Smooth muscle cell (in vitro differentiated cells): ENCODE measurements at regions not wholly inside any gene's neighbourhood (a gene's known extent, or its start where the extent isn't known, plus 50 kb on each side); places are given as distances from the start of the nearest gene placed in this dataset.
"Not testable (repeated sequence)": the region's sequence is repeated elsewhere in the genome, so short reads cannot be mapped to it uniquely, and the experiment has no call there.

Experiments
- DNase-seq: peaks from one replicate; lab custom pipeline; 2025; ENCODE audit not compliant: unreplicated experiment; lab: John Stamatoyannopoulos, UW
- H2AFZ ChIP-seq: fragments of 200-600 bp; sonication (generic); 2 replicates; pipeline ENCODE4 v1.6.0; 2016; ENCODE audit warnings: antibody characterized with exemption, low read depth, mild to moderate bottlenecking
- H3F3A ChIP-seq: fragments of 200-600 bp; sonication (generic); 2 replicates; pipeline ENCODE4 v1.6.0; 2017; ENCODE audit warnings: antibody characterized with exemption, low read depth
- H3K27ac ChIP-seq: fragments of 200-600 bp; sonication (generic); 2 replicates; pipeline ENCODE4 v1.5.1; 2016; ENCODE audit warnings: low read depth, mild to moderate bottlenecking
- H3K27me3 ChIP-seq: fragments of 200-600 bp; sonication (generic); 2 replicates; pipeline ENCODE4 v1.6.1; 2016; ENCODE audit warnings: low read depth, mild to moderate bottlenecking
- H3K36me3 ChIP-seq: fragments of 200-600 bp; sonication (generic); 2 replicates; pipeline ENCODE4 v1.5.1; 2016; ENCODE audit warnings: low read depth
- H3K4me1 ChIP-seq: fragments of 200-600 bp; sonication (generic); 2 replicates; pipeline ENCODE4 v1.5.1; 2016; ENCODE audit warnings: low read depth
- H3K4me2 ChIP-seq: fragments of 200-600 bp; sonication (generic); 2 replicates; pipeline ENCODE4 v1.6.0; 2016; ENCODE audit warnings: mild to moderate bottlenecking
- H3K4me3 ChIP-seq: fragments of 200-600 bp; sonication (generic); 2 replicates; pipeline ENCODE4 v1.5.1; 2016; ENCODE audit warnings: mild to moderate bottlenecking
- H3K79me2 ChIP-seq: fragments of 200-600 bp; sonication (generic); 2 replicates; pipeline ENCODE4 v1.6.0; 2016; ENCODE audit warnings: low read depth, mild to moderate bottlenecking
- H3K9ac ChIP-seq: fragments of 200-600 bp; sonication (generic); 2 replicates; pipeline ENCODE4 v1.6.0; 2016; ENCODE audit warnings: low read depth
- H3K9me3 ChIP-seq: fragments of 200-600 bp; sonication (generic); replicated peaks from 2 replicates; pipeline ENCODE4 v1.5.1; 2016; ENCODE audit warnings: low read depth
- H4K20me1 ChIP-seq: fragments of 200-600 bp; sonication (generic); 2 replicates; pipeline ENCODE4 v1.6.0; 2016; ENCODE audit warnings: low read depth
- WGBS: methylation state at CpG from one replicate; pipeline ENCODE4 v1.1.7; 2016; ENCODE audit warnings: low lambda C conversion rate; 5-methylcytosine and 5-hydroxymethylcytosine counted together
- TF ChIP-seq, protein P1 (sequence below): fragments of 200-600 bp; sonication (generic); IDR thresholded peaks from 2 replicates; pipeline ENCODE4 v1.5.1; 2017; ENCODE audit warnings: borderline replicate concordance, mild to moderate bottlenecking, antibody characterized with exemption; ENCODE audit not compliant: insufficient read depth, poor library complexity, severe bottlenecking

DNA sequence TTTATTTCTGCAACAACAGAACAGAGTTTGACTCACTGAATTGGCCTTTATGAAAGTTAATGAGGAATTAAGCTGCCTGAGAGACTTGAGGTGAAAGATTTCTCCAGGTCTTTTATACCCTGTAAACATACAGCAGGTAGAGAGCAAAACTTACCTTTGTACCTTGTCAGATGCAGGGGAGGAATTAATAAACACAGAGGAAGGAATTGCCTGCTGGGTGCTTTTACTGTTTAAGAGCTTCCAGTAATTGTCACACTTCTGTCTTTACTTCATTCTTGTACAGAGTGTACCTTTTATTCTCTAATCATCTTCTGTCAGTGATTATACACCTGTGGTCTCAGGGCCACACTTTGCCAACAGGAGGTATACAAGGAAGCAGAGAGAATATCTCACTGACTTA is 94.0 kb upstream of the GRIN3A start:
- H3K9ac ChIP-seq, result no peak overlapping the region

GRCh38 chr9:101821450-101821849 is 83.0 kb upstream of the GRIN3A start:
- H3K9ac ChIP-seq, DNase-seq, H3K36me3 ChIP-seq: not testable (repeated sequence)

More for the DNA sequence above, 94.0 kb upstream of the GRIN3A start:
- H2AFZ ChIP-seq, result no peak overlapping the region
- H3K27me3 ChIP-seq, result peaks cover 46% of the 10 kb centered on the region
- H3K9me3 ChIP-seq, result no peaks in the 10 kb centered on the region
- H3K27ac ChIP-seq, result no peak overlapping the region
- no peaks in the 10 kb centered on the region for H3F3A ChIP-seq
- no peaks in the 10 kb centered on the region for H3K79me2 ChIP-seq
- TF ChIP-seq, protein P1, sequence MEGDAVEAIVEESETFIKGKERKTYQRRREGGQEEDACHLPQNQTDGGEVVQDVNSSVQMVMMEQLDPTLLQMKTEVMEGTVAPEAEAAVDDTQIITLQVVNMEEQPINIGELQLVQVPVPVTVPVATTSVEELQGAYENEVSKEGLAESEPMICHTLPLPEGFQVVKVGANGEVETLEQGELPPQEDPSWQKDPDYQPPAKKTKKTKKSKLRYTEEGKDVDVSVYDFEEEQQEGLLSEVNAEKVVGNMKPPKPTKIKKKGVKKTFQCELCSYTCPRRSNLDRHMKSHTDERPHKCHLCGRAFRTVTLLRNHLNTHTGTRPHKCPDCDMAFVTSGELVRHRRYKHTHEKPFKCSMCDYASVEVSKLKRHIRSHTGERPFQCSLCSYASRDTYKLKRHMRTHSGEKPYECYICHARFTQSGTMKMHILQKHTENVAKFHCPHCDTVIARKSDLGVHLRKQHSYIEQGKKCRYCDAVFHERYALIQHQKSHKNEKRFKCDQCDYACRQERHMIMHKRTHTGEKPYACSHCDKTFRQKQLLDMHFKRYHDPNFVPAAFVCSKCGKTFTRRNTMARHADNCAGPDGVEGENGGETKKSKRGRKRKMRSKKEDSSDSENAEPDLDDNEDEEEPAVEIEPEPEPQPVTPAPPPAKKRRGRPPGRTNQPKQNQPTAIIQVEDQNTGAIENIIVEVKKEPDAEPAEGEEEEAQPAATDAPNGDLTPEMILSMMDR, result no peak
- no peak for DNase-seq
- no peak overlapping the region for H3K4me2 ChIP-seq
- no peak overlapping the region for H3K4me3 ChIP-seq
- H3K4me1 ChIP-seq, result no peaks in the 10 kb centered on the region
- no peaks in the 10 kb centered on the region for H4K20me1 ChIP-seq
- H3K36me3 ChIP-seq, result no peaks in the 10 kb centered on the region

DNA sequence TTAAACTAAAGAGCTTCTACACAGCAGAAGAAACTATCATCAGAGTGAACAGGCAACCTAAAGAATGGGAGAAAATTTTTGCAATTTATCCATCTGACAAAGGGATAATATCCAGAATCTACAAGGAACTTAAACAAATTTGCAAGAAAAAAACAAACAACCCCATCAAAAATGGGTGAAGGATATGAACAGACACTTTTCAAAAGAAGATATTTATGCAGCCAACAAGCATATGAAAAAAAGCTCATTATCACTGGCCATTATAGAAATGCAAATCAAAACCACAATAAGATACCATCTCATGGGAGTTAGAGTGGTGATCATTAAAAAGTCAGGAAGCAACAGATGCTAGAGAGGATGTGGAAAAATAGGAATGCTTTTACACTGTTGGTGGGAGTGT is 82.5 kb upstream of the GRIN3A start:
- H3K79me2 ChIP-seq, H3K4me1 ChIP-seq, H3K27ac ChIP-seq, H3K9me3 ChIP-seq, H3K27me3 ChIP-seq, H3K4me3 ChIP-seq, H2AFZ ChIP-seq, H3K36me3 ChIP-seq, H3K9ac ChIP-seq, H3K4me2 ChIP-seq, H4K20me1 ChIP-seq, H3F3A ChIP-seq, DNase-seq: not testable (repeated sequence)

More at GRCh38 chr9:101821450-101821849, 83.0 kb upstream of the GRIN3A start:
- not testable (repeated sequence) for H3K4me2 ChIP-seq, H3K27ac ChIP-seq, H3K4me1 ChIP-seq, H4K20me1 ChIP-seq, H2AFZ ChIP-seq, H3F3A ChIP-seq, H3K4me3 ChIP-seq, H3K9me3 ChIP-seq, H3K79me2 ChIP-seq, H3K27me3 ChIP-seq
- WGBS, result 100% methylated on average over 1 of the region's 1 CpG

- no peak overlapping the region for H2AFZ ChIP-seq
- no peak for DNase-seq
- H3K79me2 ChIP-seq, result no peaks in the 10 kb centered on the region
- no peaks in the 10 kb centered on the region for H4K20me1 ChIP-seq
- H3K27ac ChIP-seq, result no peak overlapping the region
- TF ChIP-seq, protein P1, result no peak
- no peaks in the 10 kb centered on the region for H3K36me3 ChIP-seq
- H3K4me3 ChIP-seq, result no peak overlapping the region
- H3K4me2 ChIP-seq, result no peak overlapping the region
- no peaks in the 10 kb centered on the region for H3F3A ChIP-seq
- WGBS, result 43% methylated on average over 1 of the region's 1 CpG
- no peaks in the 10 kb centered on the region for H3K9me3 ChIP-seq
- no peaks in the 10 kb centered on the region for H3K4me1 ChIP-seq
- H3K27me3 ChIP-seq, result no peaks in the 10 kb centered on the region
- H3K9ac ChIP-seq, result no peak overlapping the region
These were observed 75.6 kb upstream of the GRIN3A start for GRCh38 chr9:101814064-101814463.

GRCh38 chr9:101807879-101808278 is 69.4 kb upstream of the GRIN3A start:
- H3K36me3 ChIP-seq, H3K4me2 ChIP-seq, H4K20me1 ChIP-seq, H3K4me1 ChIP-seq, DNase-seq, H2AFZ ChIP-seq, H3K4me3 ChIP-seq, H3K9ac ChIP-seq, H3K9me3 ChIP-seq, H3K27ac ChIP-seq, H3K79me2 ChIP-seq, H3F3A ChIP-seq: not testable (repeated sequence)
- 92% methylated on average over 4 of the region's 4 CpGs for WGBS
- H3K27me3 ChIP-seq, result peaks cover 10% of the 10 kb centered on the region
